GM23338 (cell line): ENCODE measurements at regions not wholly inside any gene's neighbourhood (a gene's known extent, or its start where the extent isn't known, plus 50 kb on each side); places are given as distances from the start of the nearest gene placed in this dataset.

Source experiments
- ATAC-seq: fragments of 200-7000 bp; cut with Tn5 transposase; 3 replicates; pipeline ENCODE4 v1.9.1; 2020
- DNase-seq: peaks from one replicate; pipeline ENCODE4 v3.0.0-alpha.2; 2015; ENCODE audit warnings: low spot score
- H2AFZ ChIP-seq: fragments of 200-600 bp; sonication (generic); 2 replicates; pipeline ENCODE4 v1.8.0; 2016; ENCODE audit warnings: antibody characterized with exemption, mild to moderate bottlenecking, moderate library complexity
- H3F3A ChIP-seq: fragments of 200-600 bp; sonication (generic); replicated peaks from 2 replicates; pipeline ENCODE4 v1.8.0; 2017; ENCODE audit warnings: antibody characterized with exemption, mixed run types, low read depth
- H3K27ac ChIP-seq: fragments of 200-600 bp; sonication (generic); 2 replicates; pipeline ENCODE4 v1.6.1; 2016; ENCODE audit warnings: low read depth
- H3K27me3 ChIP-seq: fragments of 200-600 bp; sonication (generic); 2 replicates; pipeline ENCODE4 v1.8.0; 2016; ENCODE audit warnings: mild to moderate bottlenecking, mixed run types, moderate library complexity; ENCODE audit not compliant: insufficient read depth
- H3K36me3 ChIP-seq: fragments of 200-600 bp; sonication (generic); 2 replicates; pipeline ENCODE4 v1.8.0; 2016; ENCODE audit warnings: mild to moderate bottlenecking; ENCODE audit not compliant: insufficient read depth
- H3K4me1 ChIP-seq: fragments of 200-600 bp; sonication (generic); 2 replicates; pipeline ENCODE4 v1.8.0; 2016; ENCODE audit warnings: mild to moderate bottlenecking, moderate library complexity; ENCODE audit not compliant: insufficient read depth
- H3K4me2 ChIP-seq: fragments of 200-600 bp; sonication (generic); 2 replicates; pipeline ENCODE4 v1.7.1; 2017; ENCODE audit warnings: mixed run types
- H3K4me3 ChIP-seq: fragments of 200-600 bp; sonication (generic); 2 replicates; pipeline ENCODE4 v1.6.1; 2016; ENCODE audit warnings: mixed run types
- H3K79me2 ChIP-seq: fragments of 200-600 bp; sonication (generic); replicated peaks from 2 replicates; pipeline ENCODE4 v1.8.0; 2017; ENCODE audit warnings: mild to moderate bottlenecking; ENCODE audit not compliant: insufficient read depth
- H3K9me2 ChIP-seq: fragments of 200-600 bp; sonication (generic); 2 replicates; pipeline ENCODE4 v1.8.0; 2017; ENCODE audit not compliant: insufficient read depth
- H4K20me1 ChIP-seq: fragments of 200-600 bp; sonication (generic); replicated peaks from 2 replicates; pipeline ENCODE4 v1.8.0; 2017; ENCODE audit warnings: mild to moderate bottlenecking; ENCODE audit not compliant: insufficient read depth
- H3K27ac Mint-ChIP-seq: 2 replicates; pipeline ENCODE4 v1.8.0; 2020; ENCODE audit warnings: inconsistent platforms, mild to moderate bottlenecking, moderate library complexity, mixed read lengths
- H3K27me3 Mint-ChIP-seq: 3 replicates; pipeline ENCODE4 v1.8.0; 2022; ENCODE audit warnings: low read depth, mild to moderate bottlenecking, moderate library complexity, mixed read lengths, inconsistent platforms; ENCODE audit not compliant: insufficient read depth, poor library complexity
- H3K36me3 Mint-ChIP-seq: 3 replicates; pipeline ENCODE4 v1.8.0; 2021; ENCODE audit warnings: low read depth, mild to moderate bottlenecking, inconsistent platforms, moderate library complexity, mixed read lengths
- H3K4me1 Mint-ChIP-seq: 3 replicates; pipeline ENCODE4 v1.8.0; 2020; ENCODE audit warnings: mild to moderate bottlenecking, inconsistent platforms, mixed read lengths
- H3K4me3 Mint-ChIP-seq: 3 replicates; pipeline ENCODE4 v1.8.0; 2021; ENCODE audit warnings: moderate library complexity, mild to moderate bottlenecking, inconsistent platforms, mixed read lengths
- H3K9me3 Mint-ChIP-seq: 3 replicates; pipeline ENCODE4 v1.8.0; 2020; ENCODE audit warnings: moderate library complexity, mild to moderate bottlenecking, inconsistent platforms, mixed read lengths
- CREB1 ChIP-seq: fragments of 250-450 bp; sonication (Bioruptor Pico); IDR thresholded peaks from 2 replicates; pipeline ENCODE4 v1.5.0; 2020; ENCODE audit warnings: low read depth, mild to moderate bottlenecking, moderate library complexity
- CTCF ChIP-seq, 2 experiments: fragments of 200-600 bp in 1 of 2; sonication (generic) in 1 of 2; conservative IDR thresholded peaks; 2 replicates each; pipeline versions ENCODE4 v1.5.1 to v1.6.1; 2016 to 2017; ENCODE audit warnings: antibody characterized with exemption in 2 of 2, low read depth in 2 of 2, mild to moderate bottlenecking in 2 of 2, moderate library complexity in 1 of 2
- EZH2 ChIP-seq: fragments of 200-600 bp; sonication (generic); IDR thresholded peaks from one replicate; pipeline ENCODE4 v1.8.0; 2017; ENCODE audit warnings: antibody characterized with exemption, mild to moderate bottlenecking, low read depth; ENCODE audit not compliant: unreplicated experiment
- EZH2phosphoT487 ChIP-seq: fragments of 200-600 bp; sonication (generic); IDR thresholded peaks from one replicate; pipeline ENCODE4 v1.8.1; 2018; ENCODE audit warnings: antibody characterized with exemption; ENCODE audit not compliant: unreplicated experiment
- JUNB ChIP-seq: IDR thresholded peaks from one replicate; pipeline ENCODE4 v1.6.1; 2016; ENCODE audit warnings: antibody characterized with exemption; ENCODE audit not compliant: unreplicated experiment
- NANOG ChIP-seq: IDR thresholded peaks from 2 replicates; pipeline ENCODE4 v1.6.1; 2016; ENCODE audit warnings: antibody characterized with exemption, borderline replicate concordance
- POLR2AphosphoS5 ChIP-seq: IDR thresholded peaks from 2 replicates; pipeline ENCODE4 v1.6.1; 2016; ENCODE audit warnings: antibody characterized with exemption, low read depth
- STAT1 ChIP-seq: IDR thresholded peaks from one replicate; pipeline ENCODE4 v1.6.1; 2016; ENCODE audit warnings: antibody characterized with exemption; ENCODE audit not compliant: unreplicated experiment
- ZNF114 ChIP-seq: fragments of 250-450 bp; sonication (Bioruptor Pico); IDR thresholded peaks from 2 replicates; pipeline ENCODE4 v1.5.0; 2020; ENCODE audit warnings: mild to moderate bottlenecking, moderate library complexity
- ZNF331 ChIP-seq: fragments of 250-450 bp; sonication (Bioruptor Pico); IDR thresholded peaks from 2 replicates; pipeline ENCODE4 v1.5.0; 2020; ENCODE audit warnings: low read depth, mild to moderate bottlenecking, moderate library complexity
- TF ChIP-seq, protein P1 (sequence below): IDR thresholded peaks from 2 replicates; pipeline ENCODE4 v1.6.1; 2016; ENCODE audit warnings: antibody characterized with exemption
- TF ChIP-seq, protein P2 (sequence below): IDR thresholded peaks from one replicate; pipeline ENCODE4 v1.6.1; 2018; ENCODE audit warnings: antibody characterized with exemption; ENCODE audit not compliant: unreplicated experiment

DNA sequence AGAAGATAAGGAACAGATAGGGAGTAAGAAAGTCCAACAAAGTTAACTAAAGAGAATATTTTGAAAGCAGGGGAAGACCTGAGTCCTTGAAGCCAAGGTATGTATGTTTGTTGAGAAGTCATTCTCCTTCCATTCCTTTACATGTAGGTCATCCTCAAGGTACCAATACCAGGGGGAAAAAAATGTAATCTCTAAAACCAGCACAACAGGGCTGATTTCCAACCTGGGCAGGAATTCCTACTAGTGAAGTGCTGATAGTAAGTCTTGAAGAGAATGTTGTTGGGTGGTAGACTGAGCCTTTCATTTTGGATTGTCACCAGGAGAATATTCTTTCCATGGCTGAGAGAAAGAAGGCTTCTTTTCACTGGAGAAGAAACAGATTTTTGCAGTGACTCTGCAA is 117.1 kb upstream of the ZNF462 start (continued):
- no peak for TF ChIP-seq POLR2AphosphoS5
- no peak for TF ChIP-seq ZNF331 (CRISPR knock-in tag)
- no peak for TF ChIP-seq ZNF114 (CRISPR knock-in tag)
- TF ChIP-seq CTCF (conservative IDR thresholded peaks at IDR 0.05; ENCODE audit: low read depth in 2 of 2): no peak
- TF ChIP-seq CREB1 (CRISPR knock-in tag): no peak
- no peak for TF ChIP-seq NANOG
- TF ChIP-seq, protein P1, sequence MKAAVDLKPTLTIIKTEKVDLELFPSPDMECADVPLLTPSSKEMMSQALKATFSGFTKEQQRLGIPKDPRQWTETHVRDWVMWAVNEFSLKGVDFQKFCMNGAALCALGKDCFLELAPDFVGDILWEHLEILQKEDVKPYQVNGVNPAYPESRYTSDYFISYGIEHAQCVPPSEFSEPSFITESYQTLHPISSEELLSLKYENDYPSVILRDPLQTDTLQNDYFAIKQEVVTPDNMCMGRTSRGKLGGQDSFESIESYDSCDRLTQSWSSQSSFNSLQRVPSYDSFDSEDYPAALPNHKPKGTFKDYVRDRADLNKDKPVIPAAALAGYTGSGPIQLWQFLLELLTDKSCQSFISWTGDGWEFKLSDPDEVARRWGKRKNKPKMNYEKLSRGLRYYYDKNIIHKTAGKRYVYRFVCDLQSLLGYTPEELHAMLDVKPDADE: no peak
- TF ChIP-seq, protein P2, sequence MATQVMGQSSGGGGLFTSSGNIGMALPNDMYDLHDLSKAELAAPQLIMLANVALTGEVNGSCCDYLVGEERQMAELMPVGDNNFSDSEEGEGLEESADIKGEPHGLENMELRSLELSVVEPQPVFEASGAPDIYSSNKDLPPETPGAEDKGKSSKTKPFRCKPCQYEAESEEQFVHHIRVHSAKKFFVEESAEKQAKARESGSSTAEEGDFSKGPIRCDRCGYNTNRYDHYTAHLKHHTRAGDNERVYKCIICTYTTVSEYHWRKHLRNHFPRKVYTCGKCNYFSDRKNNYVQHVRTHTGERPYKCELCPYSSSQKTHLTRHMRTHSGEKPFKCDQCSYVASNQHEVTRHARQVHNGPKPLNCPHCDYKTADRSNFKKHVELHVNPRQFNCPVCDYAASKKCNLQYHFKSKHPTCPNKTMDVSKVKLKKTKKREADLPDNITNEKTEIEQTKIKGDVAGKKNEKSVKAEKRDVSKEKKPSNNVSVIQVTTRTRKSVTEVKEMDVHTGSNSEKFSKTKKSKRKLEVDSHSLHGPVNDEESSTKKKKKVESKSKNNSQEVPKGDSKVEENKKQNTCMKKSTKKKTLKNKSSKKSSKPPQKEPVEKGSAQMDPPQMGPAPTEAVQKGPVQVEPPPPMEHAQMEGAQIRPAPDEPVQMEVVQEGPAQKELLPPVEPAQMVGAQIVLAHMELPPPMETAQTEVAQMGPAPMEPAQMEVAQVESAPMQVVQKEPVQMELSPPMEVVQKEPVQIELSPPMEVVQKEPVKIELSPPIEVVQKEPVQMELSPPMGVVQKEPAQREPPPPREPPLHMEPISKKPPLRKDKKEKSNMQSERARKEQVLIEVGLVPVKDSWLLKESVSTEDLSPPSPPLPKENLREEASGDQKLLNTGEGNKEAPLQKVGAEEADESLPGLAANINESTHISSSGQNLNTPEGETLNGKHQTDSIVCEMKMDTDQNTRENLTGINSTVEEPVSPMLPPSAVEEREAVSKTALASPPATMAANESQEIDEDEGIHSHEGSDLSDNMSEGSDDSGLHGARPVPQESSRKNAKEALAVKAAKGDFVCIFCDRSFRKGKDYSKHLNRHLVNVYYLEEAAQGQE: no peak
- TF ChIP-seq EZH2: no peak

- Histone ChIP-seq H3K9me2 (no peaks in the 10 kb centered on the region; the same call in 1 of the 2 replicates), H3K4me2 (no peak overlapping the region), H3K4me3 (no peak overlapping the region), H3F3A (no peaks in the 10 kb centered on the region), H3K36me3 (no peaks in the 10 kb centered on the region), H4K20me1 (no peaks in the 10 kb centered on the region), H3K27me3 (no peaks in the 10 kb centered on the region), H3K79me2 (no peaks in the 10 kb centered on the region), H3K27ac (no peak overlapping the region), H3K4me1 (peaks cover 6% of the 10 kb centered on the region; the same call in 1 of the 2 replicates), H2AFZ (no peak overlapping the region)
- no peak overlapping the region for H3K27ac Mint-ChIP-seq
- H3K4me3 Mint-ChIP-seq: no peak overlapping the region
- ATAC-seq (no peak), DNase-seq (no peak)
- peaks cover 14% of the 10 kb centered on the region for H3K4me1 Mint-ChIP-seq
- no peaks in the 10 kb centered on the region; the same call in 2 of the 3 replicates for H3K9me3 Mint-ChIP-seq
- H3K36me3 Mint-ChIP-seq: no peaks in the 10 kb centered on the region
- H3K27me3 Mint-ChIP-seq: peaks cover 5% of the 10 kb centered on the region
- TF ChIP-seq EZH2phosphoT487: no peak
- no peak for TF ChIP-seq STAT1
- no peak for TF ChIP-seq JUNB
- no peak for TF ChIP-seq CTCF (conservative IDR thresholded peaks at IDR 0.05; ENCODE audit: low read depth in 2 of 2)
- TF ChIP-seq NANOG: no peak
- TF ChIP-seq ZNF331 (CRISPR knock-in tag): no peak
Observed at GRCh38 chr9:106751681-106752080, 111.3 kb upstream of the ZNF462 start.
